ENCODE measurements at regions not wholly inside any gene's neighbourhood (a gene's known extent, or its start where the extent isn't known, plus 50 kb on each side); places are given as distances from the start of the nearest gene placed in this dataset.

DNA sequence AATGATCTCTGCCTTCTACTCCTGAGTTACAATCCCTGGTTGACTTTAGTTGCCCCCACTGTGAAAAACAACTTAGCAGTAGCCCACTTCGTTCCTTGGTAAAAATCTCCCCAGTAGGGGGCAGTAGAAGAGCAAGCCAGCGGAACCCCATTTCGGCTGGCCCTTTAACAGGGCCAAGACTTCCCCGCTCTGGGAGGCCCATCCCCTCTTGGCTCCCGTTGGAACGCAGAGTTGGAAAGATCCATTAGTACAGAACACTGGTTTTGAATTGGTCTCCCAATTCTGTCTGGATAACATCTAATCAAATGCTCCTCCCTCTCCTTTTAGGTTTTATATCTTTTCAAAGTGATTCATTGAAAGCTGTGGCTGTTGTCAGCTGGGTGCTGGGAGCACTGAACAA, 1133.3 kb downstream of the BCL11B start:
- CTCF ChIA-PET = interaction anchor here (1.1 to 2.3 kb wide), 3 partner anchors 9 to 1129 kb away, joined by 4 to 8 read pairs (median 4); no protein-coding TSS in a partner anchor
- TF ChIP-seq, protein P1, sequence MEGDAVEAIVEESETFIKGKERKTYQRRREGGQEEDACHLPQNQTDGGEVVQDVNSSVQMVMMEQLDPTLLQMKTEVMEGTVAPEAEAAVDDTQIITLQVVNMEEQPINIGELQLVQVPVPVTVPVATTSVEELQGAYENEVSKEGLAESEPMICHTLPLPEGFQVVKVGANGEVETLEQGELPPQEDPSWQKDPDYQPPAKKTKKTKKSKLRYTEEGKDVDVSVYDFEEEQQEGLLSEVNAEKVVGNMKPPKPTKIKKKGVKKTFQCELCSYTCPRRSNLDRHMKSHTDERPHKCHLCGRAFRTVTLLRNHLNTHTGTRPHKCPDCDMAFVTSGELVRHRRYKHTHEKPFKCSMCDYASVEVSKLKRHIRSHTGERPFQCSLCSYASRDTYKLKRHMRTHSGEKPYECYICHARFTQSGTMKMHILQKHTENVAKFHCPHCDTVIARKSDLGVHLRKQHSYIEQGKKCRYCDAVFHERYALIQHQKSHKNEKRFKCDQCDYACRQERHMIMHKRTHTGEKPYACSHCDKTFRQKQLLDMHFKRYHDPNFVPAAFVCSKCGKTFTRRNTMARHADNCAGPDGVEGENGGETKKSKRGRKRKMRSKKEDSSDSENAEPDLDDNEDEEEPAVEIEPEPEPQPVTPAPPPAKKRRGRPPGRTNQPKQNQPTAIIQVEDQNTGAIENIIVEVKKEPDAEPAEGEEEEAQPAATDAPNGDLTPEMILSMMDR (IDR thresholded peaks at IDR 0.05; ENCODE audit: control extremely low read depth, extremely low read depth, low read depth, missing control alignments) = peak; percentile 37
- POLR2A ChIA-PET = no interaction called here
- DNase-seq (ENCODE audit: extremely low spot score) = peak; percentile 20

DNA sequence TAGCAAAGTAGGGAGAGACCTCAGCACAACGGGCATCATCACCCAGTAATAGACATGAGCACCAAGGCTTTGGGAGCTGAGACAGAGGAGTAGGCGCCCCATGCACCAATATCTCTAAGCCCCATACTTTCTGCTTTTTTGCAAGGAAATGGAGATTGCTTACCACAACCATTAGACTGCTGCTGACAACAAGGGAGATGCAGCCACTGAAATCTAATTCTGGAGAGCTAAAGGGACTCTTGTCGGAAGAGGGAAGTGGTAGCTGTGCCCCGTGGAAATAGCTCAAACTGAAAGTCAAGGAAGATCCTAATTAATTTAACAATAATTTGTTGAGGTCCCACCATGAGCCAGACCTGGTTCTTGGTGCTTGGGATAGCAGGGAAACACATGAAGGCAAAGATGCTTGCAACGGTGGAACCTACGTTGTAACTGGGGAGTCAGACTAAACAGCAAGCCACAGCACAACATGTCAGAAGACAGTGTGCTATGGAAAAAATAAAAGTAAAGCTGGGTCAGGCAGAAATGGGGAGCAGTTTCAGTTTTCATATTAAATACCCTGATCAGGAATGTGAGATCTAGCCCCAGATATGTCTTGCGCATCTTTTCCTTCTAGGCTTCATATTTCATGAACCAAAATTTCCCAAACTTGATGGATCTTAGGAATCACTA, 1131.0 kb downstream of the BCL11B start:
- POLR2A ChIA-PET = no interaction called here
- TF ChIP-seq, protein P1 (IDR thresholded peaks at IDR 0.05; ENCODE audit: control extremely low read depth, extremely low read depth, low read depth, missing control alignments) = no peak
- no peak for DNase-seq (ENCODE audit: extremely low spot score)
- CTCF ChIA-PET = no interaction called here

DNA sequence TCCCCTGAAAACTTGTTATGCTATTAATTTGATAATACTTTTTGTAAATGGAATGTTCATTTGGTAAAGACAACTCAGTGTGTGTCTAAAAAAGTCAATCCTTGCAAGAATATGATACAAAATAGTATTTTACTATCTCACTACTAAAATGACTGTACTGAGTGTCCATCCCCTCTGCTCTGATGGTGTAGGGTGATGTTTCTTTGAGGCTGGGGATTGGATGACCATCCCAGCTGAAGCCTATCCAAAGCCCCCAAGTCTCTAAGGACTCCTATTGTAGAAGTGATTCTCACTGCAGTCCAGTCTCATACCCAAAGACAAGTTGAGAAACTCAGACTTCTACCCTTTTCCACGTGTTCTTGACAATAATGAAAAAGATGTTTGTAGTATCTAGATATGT, 1128.4 kb downstream of the BCL11B start:
- POLR2A ChIA-PET = no interaction called here
- TF ChIP-seq, protein P1 (IDR thresholded peaks at IDR 0.05; ENCODE audit: control extremely low read depth, extremely low read depth, low read depth, missing control alignments) = no peak
- CTCF ChIA-PET = no interaction called here
- DNase-seq (ENCODE audit: extremely low spot score) = no peak

DNA sequence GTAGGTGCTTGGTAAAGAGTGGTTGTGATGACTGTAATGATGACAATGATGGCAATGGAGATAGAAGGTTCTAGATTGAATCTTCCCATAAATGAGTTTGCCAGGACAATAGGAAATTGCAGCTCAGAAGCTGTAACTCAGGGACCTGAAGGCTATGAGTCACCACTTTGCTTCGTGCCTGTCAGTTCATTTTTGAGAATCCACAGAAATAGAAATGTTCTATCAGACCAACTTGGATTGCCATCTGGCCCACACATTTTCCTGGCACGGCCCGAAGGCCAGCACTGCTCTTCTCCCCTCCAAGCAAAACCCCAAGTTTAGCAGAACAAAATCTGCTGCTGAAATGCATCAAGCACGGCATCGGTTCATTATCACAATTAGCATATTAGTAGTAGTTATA, 1127.0 kb downstream of the BCL11B start:
- ChIA-PET CTCF (no interaction called here), POLR2A (no interaction called here)
- TF ChIP-seq, protein P1 (IDR thresholded peaks at IDR 0.05; ENCODE audit: control extremely low read depth, extremely low read depth, low read depth, missing control alignments) = no peak
- DNase-seq (ENCODE audit: extremely low spot score) = no peak

DNA sequence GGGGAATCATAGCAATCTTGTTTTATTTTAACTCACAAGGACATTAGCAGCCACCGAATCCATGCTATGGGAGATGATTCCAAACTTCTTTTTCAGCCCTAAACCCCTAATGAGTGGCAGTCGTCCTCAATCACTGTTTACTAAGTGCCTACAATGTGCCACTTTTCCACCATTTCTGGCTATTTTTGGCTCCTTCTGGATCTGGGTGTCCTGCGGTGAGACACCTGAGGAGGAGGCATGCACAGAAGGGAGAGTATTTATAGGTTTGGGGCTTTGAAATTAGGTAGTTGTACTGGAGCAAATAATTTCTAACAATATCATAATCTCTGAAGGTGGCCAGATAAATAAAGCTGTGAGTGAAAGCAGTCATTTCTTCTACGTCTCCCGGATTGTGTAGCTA, 1125.6 kb downstream of the BCL11B start:
- ChIA-PET CTCF (no interaction called here), POLR2A (no interaction called here)
- TF ChIP-seq, protein P1 (IDR thresholded peaks at IDR 0.05; ENCODE audit: control extremely low read depth, extremely low read depth, low read depth, missing control alignments) = no peak
- DNase-seq (ENCODE audit: extremely low spot score) = no peak

DNA sequence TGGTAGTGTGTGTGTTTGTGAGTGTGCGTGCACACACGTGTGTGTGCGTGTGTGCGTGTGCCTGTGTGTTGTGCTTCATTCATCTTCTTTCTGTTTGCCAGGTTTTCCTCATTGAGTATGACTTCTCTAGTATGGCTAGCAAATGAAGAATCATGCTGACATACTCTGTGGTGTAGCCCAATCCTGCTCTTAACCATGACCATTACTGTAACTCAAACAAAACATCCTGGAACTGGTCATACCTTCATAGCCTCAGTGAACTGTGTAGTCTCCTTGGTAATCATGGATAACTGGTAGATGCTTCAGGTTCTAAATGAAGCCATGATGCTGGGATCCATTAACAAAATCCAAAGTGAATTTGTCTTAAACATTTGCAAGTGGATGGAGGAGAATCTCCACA, 1117.7 kb downstream of the BCL11B start:
- TF ChIP-seq, protein P1 (IDR thresholded peaks at IDR 0.05; ENCODE audit: control extremely low read depth, extremely low read depth, low read depth, missing control alignments) = no peak
- no peak for DNase-seq (ENCODE audit: extremely low spot score)
- POLR2A ChIA-PET = no interaction called here
- CTCF ChIA-PET = no interaction called here
